ENCODE measurements at regions not wholly inside any gene's neighbourhood (a gene's known extent, or its start where the extent isn't known, plus 50 kb on each side); places are given as distances from the start of the nearest gene placed in this dataset.

DNA sequence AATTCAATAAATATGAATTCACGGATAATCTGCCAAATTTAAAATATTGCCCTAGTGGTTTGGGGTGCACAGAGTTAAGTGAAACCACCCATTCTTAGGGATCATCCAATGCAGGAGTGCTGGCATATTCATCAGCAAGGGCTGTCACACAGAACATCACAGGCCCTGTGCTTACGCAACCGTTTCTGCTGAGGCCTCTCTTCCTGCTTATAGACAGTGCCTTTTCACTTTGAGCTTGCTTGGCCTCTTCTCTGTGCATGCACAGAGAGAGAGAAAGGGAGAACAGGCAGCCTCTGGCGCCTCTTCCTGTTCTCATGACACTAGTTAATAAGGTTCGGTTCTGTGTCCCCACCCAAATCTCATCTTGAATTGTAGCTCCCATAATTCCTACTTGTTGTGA, 366.3 kb downstream of the ICE1 start:
- no peak overlapping the region for H3K27ac Mint-ChIP-seq
- peaks cover 30% of the 10 kb centered on the region for H3K9me3 Mint-ChIP-seq
- POLR2A ChIA-PET, result no interaction called here
- DNase-seq (ENCODE audit: low spot score), result no peak
- ATAC-seq, result no peak
- H3K4me3 Mint-ChIP-seq, result no peak overlapping the region
- H3K27me3 Mint-ChIP-seq (ENCODE audit: low read depth), result no peaks in the 10 kb centered on the region; the same call in none of the 2 replicates
- CTCF ChIA-PET, result no interaction called here
- peaks cover 22% of the 10 kb centered on the region for H3K36me3 Mint-ChIP-seq
- TF ChIP-seq, protein P1, sequence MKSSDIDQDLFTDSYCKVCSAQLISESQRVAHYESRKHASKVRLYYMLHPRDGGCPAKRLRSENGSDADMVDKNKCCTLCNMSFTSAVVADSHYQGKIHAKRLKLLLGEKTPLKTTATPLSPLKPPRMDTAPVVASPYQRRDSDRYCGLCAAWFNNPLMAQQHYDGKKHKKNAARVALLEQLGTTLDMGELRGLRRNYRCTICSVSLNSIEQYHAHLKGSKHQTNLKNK (CRISPR knock-in tag; IDR thresholded peaks at IDR 0.05), result no peak
- TF ChIP-seq, protein P2, sequence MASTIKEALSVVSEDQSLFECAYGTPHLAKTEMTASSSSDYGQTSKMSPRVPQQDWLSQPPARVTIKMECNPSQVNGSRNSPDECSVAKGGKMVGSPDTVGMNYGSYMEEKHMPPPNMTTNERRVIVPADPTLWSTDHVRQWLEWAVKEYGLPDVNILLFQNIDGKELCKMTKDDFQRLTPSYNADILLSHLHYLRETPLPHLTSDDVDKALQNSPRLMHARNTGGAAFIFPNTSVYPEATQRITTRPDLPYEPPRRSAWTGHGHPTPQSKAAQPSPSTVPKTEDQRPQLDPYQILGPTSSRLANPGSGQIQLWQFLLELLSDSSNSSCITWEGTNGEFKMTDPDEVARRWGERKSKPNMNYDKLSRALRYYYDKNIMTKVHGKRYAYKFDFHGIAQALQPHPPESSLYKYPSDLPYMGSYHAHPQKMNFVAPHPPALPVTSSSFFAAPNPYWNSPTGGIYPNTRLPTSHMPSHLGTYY (CRISPR knock-in tag; IDR thresholded peaks at IDR 0.05), result no peak
- TF ChIP-seq GTF2I (CRISPR knock-in tag; conservative IDR thresholded peaks at IDR 0.05) (no peak), ETV6 (CRISPR knock-in tag; IDR thresholded peaks at IDR 0.05) (no peak), NR2C2 (CRISPR knock-in tag; IDR thresholded peaks at IDR 0.05) (no peak), ATF1 (CRISPR knock-in tag; IDR thresholded peaks at IDR 0.05) (no peak), ELF4 (CRISPR knock-in tag; IDR thresholded peaks at IDR 0.05; ENCODE audit: low read depth) (no peak), SOX15 (CRISPR knock-in tag; IDR thresholded peaks at IDR 0.05) (no peak), FOXJ3 (CRISPR knock-in tag; IDR thresholded peaks at IDR 0.05; ENCODE audit: borderline replicate concordance) (no peak), ATF2 (CRISPR knock-in tag; IDR thresholded peaks at IDR 0.05; ENCODE audit: borderline replicate concordance, low read depth) (no peak), ZNF317 (CRISPR knock-in tag; IDR thresholded peaks at IDR 0.05; ENCODE audit: borderline replicate concordance, low read depth) (no peak), STAT6 (CRISPR knock-in tag; conservative IDR thresholded peaks at IDR 0.05; ENCODE audit: low read depth) (no peak), NFATC4 (CRISPR knock-in tag; IDR thresholded peaks at IDR 0.05) (no peak), NFYB (CRISPR knock-in tag; conservative IDR thresholded peaks at IDR 0.05; ENCODE audit: low read depth) (no peak), TCF7 (CRISPR knock-in tag; IDR thresholded peaks at IDR 0.05; ENCODE audit: low read depth) (no peak), GRHL2 (CRISPR knock-in tag; IDR thresholded peaks at IDR 0.05; ENCODE audit: insufficient replicate concordance, severe bottlenecking) (no peak), HMGA2 (CRISPR knock-in tag; IDR thresholded peaks at IDR 0.05) (no peak)
- TF ChIP-seq, protein P3, sequence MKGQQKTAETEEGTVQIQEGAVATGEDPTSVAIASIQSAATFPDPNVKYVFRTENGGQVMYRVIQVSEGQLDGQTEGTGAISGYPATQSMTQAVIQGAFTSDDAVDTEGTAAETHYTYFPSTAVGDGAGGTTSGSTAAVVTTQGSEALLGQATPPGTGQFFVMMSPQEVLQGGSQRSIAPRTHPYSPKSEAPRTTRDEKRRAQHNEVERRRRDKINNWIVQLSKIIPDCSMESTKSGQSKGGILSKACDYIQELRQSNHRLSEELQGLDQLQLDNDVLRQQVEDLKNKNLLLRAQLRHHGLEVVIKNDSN (CRISPR knock-in tag; IDR thresholded peaks at IDR 0.05), result no peak
- peaks cover 22% of the 10 kb centered on the region for H3K4me1 Mint-ChIP-seq

DNA sequence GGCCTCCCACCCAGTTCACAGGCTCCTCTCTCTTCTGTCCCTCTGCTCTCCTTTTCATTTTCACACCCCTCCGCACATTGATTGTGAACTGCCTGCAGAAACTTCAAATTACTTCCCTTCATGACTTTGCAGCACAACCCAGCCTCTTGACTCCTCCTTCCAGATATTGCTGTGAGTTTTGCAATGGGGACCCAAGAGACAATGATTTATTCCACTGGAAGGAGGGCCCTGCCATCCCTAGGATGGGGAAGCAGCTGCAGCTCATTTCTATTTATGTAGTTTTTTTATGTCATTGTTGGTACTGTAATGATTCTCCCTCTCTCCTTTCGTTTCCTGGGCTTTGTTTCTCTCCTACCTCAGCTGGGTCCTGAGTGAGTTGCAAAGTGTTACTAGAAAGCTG, 364.9 kb downstream of the ICE1 start:
- peaks cover 22% of the 10 kb centered on the region for H3K36me3 Mint-ChIP-seq
- H3K27me3 Mint-ChIP-seq (ENCODE audit: low read depth), result no peaks in the 10 kb centered on the region; the same call in 1 of the 2 replicates
- no peak overlapping the region for H3K27ac Mint-ChIP-seq
- H3K4me3 Mint-ChIP-seq, result no peak overlapping the region
- peaks cover 30% of the 10 kb centered on the region for H3K4me1 Mint-ChIP-seq
- no peak for TF ChIP-seq IRF2 (CRISPR knock-in tag; IDR thresholded peaks at IDR 0.05; ENCODE audit: borderline replicate concordance, low read depth)
- no peak for TF ChIP-seq CBFB (CRISPR knock-in tag; IDR thresholded peaks at IDR 0.05; ENCODE audit: low read depth)
- TF ChIP-seq CREM (CRISPR knock-in tag; IDR thresholded peaks at IDR 0.05), result no peak
- no peak for TF ChIP-seq STAT6 (CRISPR knock-in tag; conservative IDR thresholded peaks at IDR 0.05; ENCODE audit: low read depth)
- TF ChIP-seq, protein P2 (CRISPR knock-in tag; IDR thresholded peaks at IDR 0.05), result no peak
- no peak for TF ChIP-seq JAZF1 (CRISPR knock-in tag; IDR thresholded peaks at IDR 0.05)
- no peak for TF ChIP-seq ZNF232 (CRISPR knock-in tag; IDR thresholded peaks at IDR 0.05)
- no peak for TF ChIP-seq KAT7 (CRISPR knock-in tag; IDR thresholded peaks at IDR 0.05; ENCODE audit: borderline replicate concordance)
- CTCF ChIA-PET, result no interaction called here
- H3K9me3 Mint-ChIP-seq, result peaks cover 30% of the 10 kb centered on the region
- POLR2A ChIA-PET, result no interaction called here
- no peak for DNase-seq (ENCODE audit: low spot score)
- ATAC-seq, result no peak
